GM23338 (cell line): ENCODE measurements at regions not wholly inside any gene's neighbourhood (a gene's known extent, or its start where the extent isn't known, plus 50 kb on each side); places are given as distances from the start of the nearest gene placed in this dataset.

Experiments used
- CREB1 ChIP-seq: fragments of 250-450 bp; sonication (Bioruptor Pico); IDR thresholded peaks from 2 replicates; pipeline ENCODE4 v1.5.0; 2020; ENCODE audit warnings: low read depth, mild to moderate bottlenecking, moderate library complexity
- EZH2 ChIP-seq: fragments of 200-600 bp; sonication (generic); IDR thresholded peaks from one replicate; pipeline ENCODE4 v1.8.0; 2017; ENCODE audit warnings: antibody characterized with exemption, mild to moderate bottlenecking, low read depth; ENCODE audit not compliant: unreplicated experiment
- EZH2phosphoT487 ChIP-seq: fragments of 200-600 bp; sonication (generic); IDR thresholded peaks from one replicate; pipeline ENCODE4 v1.8.1; 2018; ENCODE audit warnings: antibody characterized with exemption; ENCODE audit not compliant: unreplicated experiment
- JUNB ChIP-seq: IDR thresholded peaks from one replicate; pipeline ENCODE4 v1.6.1; 2016; ENCODE audit warnings: antibody characterized with exemption; ENCODE audit not compliant: unreplicated experiment
- NANOG ChIP-seq: IDR thresholded peaks from 2 replicates; pipeline ENCODE4 v1.6.1; 2016; ENCODE audit warnings: antibody characterized with exemption, borderline replicate concordance
- POLR2AphosphoS5 ChIP-seq: IDR thresholded peaks from 2 replicates; pipeline ENCODE4 v1.6.1; 2016; ENCODE audit warnings: antibody characterized with exemption, low read depth
- REST ChIP-seq: IDR thresholded peaks from one replicate; pipeline ENCODE4 v1.6.1; 2018; ENCODE audit warnings: antibody characterized with exemption; ENCODE audit not compliant: unreplicated experiment
- STAT1 ChIP-seq: IDR thresholded peaks from one replicate; pipeline ENCODE4 v1.6.1; 2016; ENCODE audit warnings: antibody characterized with exemption; ENCODE audit not compliant: unreplicated experiment
- ZNF114 ChIP-seq: fragments of 250-450 bp; sonication (Bioruptor Pico); IDR thresholded peaks from 2 replicates; pipeline ENCODE4 v1.5.0; 2020; ENCODE audit warnings: mild to moderate bottlenecking, moderate library complexity
- ZNF331 ChIP-seq: fragments of 250-450 bp; sonication (Bioruptor Pico); IDR thresholded peaks from 2 replicates; pipeline ENCODE4 v1.5.0; 2020; ENCODE audit warnings: low read depth, mild to moderate bottlenecking, moderate library complexity
- ZNF462 ChIP-seq: fragments of 250-450 bp; sonication (Bioruptor Pico); IDR thresholded peaks from 2 replicates; pipeline ENCODE4 v1.5.0; 2020; ENCODE audit warnings: mild to moderate bottlenecking, moderate library complexity
- TF ChIP-seq, protein P1 (sequence below), 2 experiments: fragments of 200-600 bp in 1 of 2; sonication (generic) in 1 of 2; conservative IDR thresholded peaks; 2 replicates each; pipeline versions ENCODE4 v1.5.1 to v1.6.1; 2016 to 2017; ENCODE audit warnings: antibody characterized with exemption in 2 of 2, low read depth in 2 of 2, mild to moderate bottlenecking in 2 of 2, moderate library complexity in 1 of 2

DNA sequence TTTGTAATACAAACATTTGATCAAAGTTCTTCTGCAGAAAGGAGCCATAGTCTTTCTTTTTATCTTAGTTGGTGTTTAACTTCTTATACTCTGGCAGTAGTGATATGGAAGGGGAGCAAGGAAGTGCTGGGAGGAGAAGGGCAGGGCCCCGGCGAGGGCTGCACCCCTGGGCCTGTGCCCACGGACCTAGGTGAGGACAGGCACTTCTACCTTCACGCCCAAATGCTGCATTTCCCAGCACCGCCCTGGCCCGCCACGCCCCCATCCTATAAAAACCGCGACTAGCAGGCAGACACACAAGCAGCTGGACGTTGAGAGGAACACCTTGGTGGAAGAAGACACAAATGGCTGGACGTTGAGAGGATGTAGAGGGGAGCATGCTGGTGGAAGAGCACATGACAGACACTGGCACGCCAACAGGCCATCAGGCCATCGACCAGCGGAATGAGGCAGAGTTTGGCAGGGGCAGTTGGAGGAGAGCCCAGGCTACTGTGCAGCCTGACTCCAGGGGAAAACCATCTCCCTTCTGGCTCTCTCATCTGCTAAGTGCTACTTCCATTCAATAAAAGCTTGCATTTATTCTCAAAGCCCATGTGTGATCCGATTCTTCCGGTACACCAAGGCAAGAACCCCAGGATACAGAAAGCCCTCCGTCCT lies 81.5 kb upstream of the C9orf72 start:
- TF ChIP-seq, protein P1, sequence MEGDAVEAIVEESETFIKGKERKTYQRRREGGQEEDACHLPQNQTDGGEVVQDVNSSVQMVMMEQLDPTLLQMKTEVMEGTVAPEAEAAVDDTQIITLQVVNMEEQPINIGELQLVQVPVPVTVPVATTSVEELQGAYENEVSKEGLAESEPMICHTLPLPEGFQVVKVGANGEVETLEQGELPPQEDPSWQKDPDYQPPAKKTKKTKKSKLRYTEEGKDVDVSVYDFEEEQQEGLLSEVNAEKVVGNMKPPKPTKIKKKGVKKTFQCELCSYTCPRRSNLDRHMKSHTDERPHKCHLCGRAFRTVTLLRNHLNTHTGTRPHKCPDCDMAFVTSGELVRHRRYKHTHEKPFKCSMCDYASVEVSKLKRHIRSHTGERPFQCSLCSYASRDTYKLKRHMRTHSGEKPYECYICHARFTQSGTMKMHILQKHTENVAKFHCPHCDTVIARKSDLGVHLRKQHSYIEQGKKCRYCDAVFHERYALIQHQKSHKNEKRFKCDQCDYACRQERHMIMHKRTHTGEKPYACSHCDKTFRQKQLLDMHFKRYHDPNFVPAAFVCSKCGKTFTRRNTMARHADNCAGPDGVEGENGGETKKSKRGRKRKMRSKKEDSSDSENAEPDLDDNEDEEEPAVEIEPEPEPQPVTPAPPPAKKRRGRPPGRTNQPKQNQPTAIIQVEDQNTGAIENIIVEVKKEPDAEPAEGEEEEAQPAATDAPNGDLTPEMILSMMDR (conservative IDR thresholded peaks at IDR 0.05; ENCODE audit: low read depth in 2 of 2) = no peak
- TF ChIP-seq ZNF114 (CRISPR knock-in tag) (no peak), EZH2 (no peak), STAT1 (no peak), JUNB (no peak), POLR2AphosphoS5 (no peak), REST (no peak), EZH2phosphoT487 (no peak), CREB1 (CRISPR knock-in tag) (no peak), ZNF331 (CRISPR knock-in tag) (no peak), NANOG (no peak), ZNF462 (CRISPR knock-in tag) (no peak)
